ENCODE measurements at regions not wholly inside any gene's neighbourhood (a gene's known extent, or its start where the extent isn't known, plus 50 kb on each side); places are given as distances from the start of the nearest gene placed in this dataset.

GRCh38 chr16:62253966-62254365 lies 217.7 kb upstream of the CDH8 start:
- Mint-ChIP-seq H3K36me3 (no peaks in the 10 kb centered on the region), H3K9me3 (peaks cover 18% of the 10 kb centered on the region in 2 donors), H3K27ac (no peak overlapping the region)
- DNase-seq (ENCODE audit: low spot score in 2 of 2) (no peak), ATAC-seq (no peak)

GRCh38 chr16:62249069-62249468 lies 212.8 kb upstream of the CDH8 start:
- ATAC-seq (no peak), DNase-seq (ENCODE audit: low spot score in 2 of 2) (no peak)
- peaks cover 14 to 19% of the 10 kb centered on the region in 2 donors for H3K9me3 Mint-ChIP-seq
- no peak overlapping the region for H3K27ac Mint-ChIP-seq
- no peaks in the 10 kb centered on the region for H3K36me3 Mint-ChIP-seq

GRCh38 chr16:62240722-62241121 lies 204.5 kb upstream of the CDH8 start:
- Mint-ChIP-seq H3K27ac (no peak overlapping the region), H3K9me3 (peaks cover 10 to 23% of the 10 kb centered on the region in 2 donors)

GRCh38 chr16:62225675-62226074 lies 189.4 kb upstream of the CDH8 start:
- DNase-seq (ENCODE audit: low spot score in 2 of 2): peak in 1 of 2 donors; percentile 23
- peaks cover 6 to 7% of the 10 kb centered on the region in 2 donors for H3K9me3 Mint-ChIP-seq
- peak; percentile 47 to 48 for ATAC-seq
- H3K36me3 Mint-ChIP-seq: no peaks in the 10 kb centered on the region
- no peak overlapping the region for H3K27ac Mint-ChIP-seq

More at GRCh38 chr16:62240722-62241121, 204.5 kb upstream of the CDH8 start:
- ATAC-seq: no peak
- H3K36me3 Mint-ChIP-seq: no peaks in the 10 kb centered on the region
- no peak for DNase-seq (ENCODE audit: low spot score in 2 of 2)

GRCh38 chr16:62224646-62225209 lies 188.5 kb upstream of the CDH8 start:
- ATAC-seq (no peak), DNase-seq (ENCODE audit: low spot score in 2 of 2) (no peak)
- Mint-ChIP-seq H3K36me3 (no peaks in the 10 kb centered on the region), H3K27ac (no peak overlapping the region), H3K9me3 (peaks cover 6 to 7% of the 10 kb centered on the region in 2 donors)

- Mint-ChIP-seq H3K36me3 (no peaks in the 10 kb centered on the region), H3K27ac (no peak overlapping the region), H3K9me3 (peaks cover 15 to 34% of the 10 kb centered on the region in 2 donors)
- no peak for ATAC-seq
- DNase-seq (ENCODE audit: low spot score in 2 of 2): no peak
These were observed 180.6 kb upstream of the CDH8 start for GRCh38 chr16:62216837-62217236.

- H3K9me3 Mint-ChIP-seq: peaks cover 18 to 46% of the 10 kb centered on the region in 2 donors
- H3K27ac Mint-ChIP-seq: no peak overlapping the region
- DNase-seq (ENCODE audit: low spot score in 2 of 2) (no peak), ATAC-seq (no peak)
- H3K36me3 Mint-ChIP-seq: peaks cover 4% of the 10 kb centered on the region in 2 donors
These were observed 177.5 kb upstream of the CDH8 start for GRCh38 chr16:62213763-62214162.

GRCh38 chr16:62208934-62209333 lies 172.7 kb upstream of the CDH8 start:
- DNase-seq (ENCODE audit: low spot score in 2 of 2) (no peak), ATAC-seq (no peak)
- no peak overlapping the region for H3K27ac Mint-ChIP-seq

GRCh38 chr16:62205459-62205858 lies 169.2 kb upstream of the CDH8 start:
- Mint-ChIP-seq H3K9me3 (peaks cover 10 to 16% of the 10 kb centered on the region in 2 donors), H3K27ac (no peak overlapping the region), H3K36me3 (no peaks in the 10 kb centered on the region)
- no peak for DNase-seq (ENCODE audit: low spot score in 2 of 2)
- ATAC-seq: no peak

More at GRCh38 chr16:62208934-62209333, 172.7 kb upstream of the CDH8 start:
- Mint-ChIP-seq H3K9me3 (peaks cover 29 to 43% of the 10 kb centered on the region in 2 donors), H3K36me3 (peaks cover 4% of the 10 kb centered on the region in 2 donors)

- H3K27ac Mint-ChIP-seq: no peak overlapping the region
- DNase-seq (ENCODE audit: low spot score in 2 of 2) (no peak), ATAC-seq (no peak)
- H3K36me3 Mint-ChIP-seq: no peaks in the 10 kb centered on the region
- peaks cover 12 to 15% of the 10 kb centered on the region in 2 donors for H3K9me3 Mint-ChIP-seq
These were observed 165.7 kb upstream of the CDH8 start for GRCh38 chr16:62201911-62202310.

- Mint-ChIP-seq H3K36me3 (peaks cover 0 to 6% of the 10 kb centered on the region in 2 donors), H3K27ac (no peak overlapping the region), H3K9me3 (peaks cover 14 to 19% of the 10 kb centered on the region in 2 donors)
- DNase-seq (ENCODE audit: low spot score in 2 of 2): no peak
- no peak for ATAC-seq
These were observed 158.6 kb upstream of the CDH8 start for GRCh38 chr16:62194828-62195227.

- peaks cover 18 to 24% of the 10 kb centered on the region in 2 donors for H3K9me3 Mint-ChIP-seq
- no peak for ATAC-seq
These were observed 154.2 kb upstream of the CDH8 start for GRCh38 chr16:62190426-62190825.

GRCh38 chr16:62177351-62178203 lies 141.3 kb upstream of the CDH8 start:
- H3K36me3 Mint-ChIP-seq: no peaks in the 10 kb centered on the region
- ATAC-seq (no peak), DNase-seq (ENCODE audit: low spot score in 2 of 2) (no peak)
- H3K27ac Mint-ChIP-seq: no peak overlapping the region
- H3K9me3 Mint-ChIP-seq: peaks cover 12 to 29% of the 10 kb centered on the region in 2 donors

More at GRCh38 chr16:62190426-62190825, 154.2 kb upstream of the CDH8 start:
- no peak for DNase-seq (ENCODE audit: low spot score in 2 of 2)
- H3K36me3 Mint-ChIP-seq: peaks cover 0 to 20% of the 10 kb centered on the region in 2 donors
- H3K27ac Mint-ChIP-seq: no peak overlapping the region

- Mint-ChIP-seq H3K9me3 (peaks cover 29 to 37% of the 10 kb centered on the region in 2 donors), H3K27ac (no peak overlapping the region), H3K36me3 (peaks cover 0 to 14% of the 10 kb centered on the region in 2 donors)
- DNase-seq (ENCODE audit: low spot score in 2 of 2) (no peak), ATAC-seq (no peak)
These were observed 134.4 kb upstream of the CDH8 start for GRCh38 chr16:62170642-62171041.

GRCh38 chr16:62167551-62167950 lies 131.3 kb upstream of the CDH8 start:
- Mint-ChIP-seq H3K9me3 (peaks cover 30 to 43% of the 10 kb centered on the region in 2 donors), H3K27ac (no peak overlapping the region), H3K36me3 (peaks cover 0 to 14% of the 10 kb centered on the region in 2 donors)
- no peak for ATAC-seq
- no peak for DNase-seq (ENCODE audit: low spot score in 2 of 2)

GRCh38 chr16:62157544-62157943 lies 121.3 kb upstream of the CDH8 start:
- no peak for ATAC-seq
- H3K36me3 Mint-ChIP-seq: no peaks in the 10 kb centered on the region
- no peak overlapping the region for H3K27ac Mint-ChIP-seq
- no peak for DNase-seq (ENCODE audit: low spot score in 2 of 2)
- peaks cover 6 to 8% of the 10 kb centered on the region in 2 donors for H3K9me3 Mint-ChIP-seq

GRCh38 chr16:62156971-62157370 lies 120.7 kb upstream of the CDH8 start:
- DNase-seq (ENCODE audit: low spot score in 2 of 2) (no peak), ATAC-seq (no peak)
- Mint-ChIP-seq H3K9me3 (peaks cover 6 to 8% of the 10 kb centered on the region in 2 donors), H3K27ac (no peak overlapping the region), H3K36me3 (no peaks in the 10 kb centered on the region)
